ENCODE measurements at regions not wholly inside any gene's neighbourhood (a gene's known extent, or its start where the extent isn't known, plus 50 kb on each side); places are given as distances from the start of the nearest gene placed in this dataset.

- no peak for TF ChIP-seq CTCF (IDR thresholded peaks at IDR 0.05; ENCODE audit: insufficient read depth, low read depth, low read length)
- TF ChIP-seq EZH2 (IDR thresholded peaks at IDR 0.05; ENCODE audit: insufficient read depth, low read length), result no peak
These were observed 52.3 kb upstream of the SLC4A7 start for GRCh38 chr3:27536491-27536890.

Measured in astrocyte (in vitro differentiated cells and primary cell).